SK-N-SH treated with all-trans-retinoic acid at 6 μM for 48 hours (cell line): ENCODE measurements at regions not wholly inside any gene's neighbourhood (a gene's known extent, or its start where the extent isn't known, plus 50 kb on each side); places are given as distances from the start of the nearest gene placed in this dataset.

Experiments
- CREB5 ChIP-seq: fragments of 250-450 bp; sonication (Bioruptor Pico); IDR thresholded peaks from 2 replicates; pipeline ENCODE4 v1.5.1; 2020; ENCODE audit warnings: low read depth, mild to moderate bottlenecking, moderate library complexity
- ESRRG ChIP-seq: fragments of 250-450 bp; sonication (Bioruptor Pico); IDR thresholded peaks from 2 replicates; pipeline ENCODE4 v1.6.1; 2021; ENCODE audit warnings: mild to moderate bottlenecking
- GLIS3 ChIP-seq: fragments of 250-450 bp; sonication (Bioruptor Pico); IDR thresholded peaks from 2 replicates; pipeline ENCODE4 v1.5.0; 2020; ENCODE audit warnings: mild to moderate bottlenecking, moderate library complexity
- POU6F1 ChIP-seq: fragments of 250-450 bp; sonication (Bioruptor Pico); IDR thresholded peaks from 2 replicates; pipeline ENCODE4 v1.8.0; 2021; ENCODE audit warnings: low read depth, mild to moderate bottlenecking, moderate library complexity, borderline replicate concordance
- PPARA ChIP-seq: fragments of 250-450 bp; sonication (Bioruptor Pico); IDR thresholded peaks from 2 replicates; pipeline ENCODE4 v1.5.0; 2020; ENCODE audit warnings: mild to moderate bottlenecking, borderline replicate concordance
- RARB ChIP-seq: fragments of 250-450 bp; sonication (Bioruptor Pico); IDR thresholded peaks from 2 replicates; pipeline ENCODE4 v1.8.0; 2021; ENCODE audit warnings: mild to moderate bottlenecking, moderate library complexity
- SNAI2 ChIP-seq: fragments of 250-450 bp; sonication (Bioruptor Pico); IDR thresholded peaks from 2 replicates; pipeline ENCODE4 v1.5.0; 2020; ENCODE audit warnings: mild to moderate bottlenecking, moderate library complexity
- TCF4 ChIP-seq: fragments of 250-450 bp; sonication (Bioruptor Pico); IDR thresholded peaks from 2 replicates; pipeline ENCODE4 v1.8.0; 2021; ENCODE audit warnings: mild to moderate bottlenecking, moderate library complexity, borderline replicate concordance
- TOX ChIP-seq: fragments of 250-450 bp; sonication (Bioruptor Pico); IDR thresholded peaks from 2 replicates; pipeline ENCODE4 v1.8.0; 2021; ENCODE audit warnings: mild to moderate bottlenecking, moderate library complexity, borderline replicate concordance
- ZFP3 ChIP-seq: fragments of 250-450 bp; sonication (Bioruptor Pico); IDR thresholded peaks from 2 replicates; pipeline ENCODE4 v1.5.0; 2020; ENCODE audit warnings: mild to moderate bottlenecking, moderate library complexity
- ZFP30 ChIP-seq: fragments of 450-650 bp; formaldehyde crosslinking; IDR thresholded peaks from 2 replicates; pipeline ENCODE4 v1.5.0; 2022; ENCODE audit warnings: mild to moderate bottlenecking, moderate library complexity
- ZNF565 ChIP-seq: fragments of 450-650 bp; formaldehyde crosslinking; conservative IDR thresholded peaks from 2 replicates; pipeline ENCODE4 v1.5.0; 2020; ENCODE audit warnings: low read depth, mild to moderate bottlenecking, moderate library complexity

- TF ChIP-seq PPARA (CRISPR knock-in tag) (no peak), CREB5 (no peak), RARB (CRISPR knock-in tag) (no peak), ESRRG (CRISPR knock-in tag) (no peak), POU6F1 (CRISPR knock-in tag) (no peak), ZFP3 (CRISPR knock-in tag) (no peak), TCF4 (CRISPR knock-in tag) (no peak), TOX (CRISPR knock-in tag) (no peak), SNAI2 (CRISPR knock-in tag) (no peak), ZFP30 (no peak), GLIS3 (CRISPR knock-in tag) (no peak), ZNF565 (CRISPR knock-in tag) (no peak)
Measured at GRCh38 chrX:39360101-39360500, 558.8 kb downstream of the MID1IP1 start.
